T-cell (primary cell): ENCODE measurements at regions not wholly inside any gene's neighbourhood (a gene's known extent, or its start where the extent isn't known, plus 50 kb on each side); places are given as distances from the start of the nearest gene placed in this dataset.

Experiments
- ATAC-seq, 4 experiments: fragments of 200-7000 bp in 3 of 4; fragments of 150-1000 bp in 1 of 4; cut with Tn5 transposase; replicated peaks in 1 of 4; 1 replicate in 3 of 4; 2 replicates in 1 of 4; pipeline ENCODE4 v1.10.0; 2021; ENCODE audit warnings: moderate library complexity in 3 of 4, mild to moderate bottlenecking in 2 of 4, moderate number of reproducible peaks in 1 of 4
- CTCF ChIA-PET, 2 donors: fragments of 300-600 bp; sonication (Branson Sonifier 250); formaldehyde crosslinking; loops; one replicate each; lab custom pipeline; 2022; ENCODE audit warnings: antibody characterized with exemption in 2 of 2; lab: Charles Lee
- POLR2A ChIA-PET, 2 donors: fragments of 300-600 bp; sonication (Branson Sonifier 250); formaldehyde crosslinking; loops; one replicate each; lab custom pipeline; 2022; ENCODE audit warnings: antibody characterized with exemption in 2 of 2; lab: Charles Lee
- DNase-seq, 35 experiments: peaks; one replicate each; pipeline versions ENCODE4 v3.0.0 to v3.0.0-alpha.2; 2013 to 2023
- H3K27ac ChIP-seq: one replicate; pipeline ENCODE4 v1.5.1; 2013; ENCODE audit warnings: low read length
- H3K27me3 ChIP-seq, 2 experiments: replicated peaks in 1 of 2; 1 replicate in 1 of 2; 2 replicates in 1 of 2; pipeline versions ENCODE4 v1.6.1 to v1.7.0; 2013; ENCODE audit warnings: low read length in 1 of 2, mixed read lengths in 1 of 2; ENCODE audit not compliant: control insufficient read depth in 2 of 2, insufficient read depth in 2 of 2; ENCODE audit errors: extremely low read depth in 1 of 2
- H3K36me3 ChIP-seq, 2 donors: 1 replicate in 1 of 2; 2 replicates in 1 of 2; pipeline versions ENCODE4 v1.6.1 to v1.7.0; 2013; ENCODE audit warnings: low read length in 1 of 2; ENCODE audit not compliant: control insufficient read depth in 2 of 2, insufficient read depth in 1 of 2; ENCODE audit errors: extremely low read depth in 1 of 2
- H3K4me1 ChIP-seq, 2 experiments: 1 replicate in 1 of 2; 2 replicates in 1 of 2; pipeline versions ENCODE4 v1.6.1 to v1.7.0; 2013; ENCODE audit warnings: low read length in 2 of 2, mixed read lengths in 1 of 2; ENCODE audit not compliant: insufficient read depth in 2 of 2, control insufficient read depth in 1 of 2; ENCODE audit errors: extremely low read depth in 1 of 2
- H3K4me3 ChIP-seq, 2 donors: 1 replicate in 1 of 2; 2 replicates in 1 of 2; pipeline versions ENCODE4 v1.5.1 to v1.7.0; 2013; ENCODE audit warnings: mild to moderate bottlenecking in 2 of 2, low read length in 1 of 2, moderate library complexity in 1 of 2; ENCODE audit not compliant: control insufficient read depth in 1 of 2; ENCODE audit errors: extremely low read depth in 1 of 2
- H3K9me3 ChIP-seq: 2 replicates; pipeline ENCODE4 v1.7.0; 2013
- H3K27ac Mint-ChIP-seq, 2 donors: one replicate each; pipeline ENCODE4 v1.8.0; 2020 to 2021; ENCODE audit warnings: mild to moderate bottlenecking in 2 of 2, mixed read lengths in 2 of 2
- H3K27me3 Mint-ChIP-seq, 2 donors: one replicate each; pipeline ENCODE4 v1.8.0; 2021 to 2022; ENCODE audit warnings: mixed read lengths in 2 of 2
- H3K36me3 Mint-ChIP-seq: one replicate; pipeline ENCODE4 v1.8.0; 2021; ENCODE audit warnings: mixed read lengths
- H3K4me1 Mint-ChIP-seq, 3 donors: one replicate each; pipeline ENCODE4 v1.8.0; 2020 to 2022; ENCODE audit warnings: mixed read lengths in 3 of 3, mild to moderate bottlenecking in 1 of 3
- H3K4me3 Mint-ChIP-seq, 3 donors: one replicate each; pipeline ENCODE4 v1.8.0; 2020 to 2022; ENCODE audit warnings: mild to moderate bottlenecking in 3 of 3, mixed read lengths in 3 of 3, moderate library complexity in 3 of 3
- H3K9me3 Mint-ChIP-seq, 3 donors: one replicate each; pipeline ENCODE4 v1.8.0; 2020 to 2022; ENCODE audit warnings: mixed read lengths in 3 of 3
- WGBS: methylation state at CpG from one replicate; pipeline ENCODE4 v1.1.5; 2013; ENCODE audit warnings: missing lambda C conversion rate; ENCODE audit not compliant: insufficient coverage; 5-methylcytosine and 5-hydroxymethylcytosine counted together

- no peak overlapping the region for H3K27ac ChIP-seq
- H3K36me3 ChIP-seq, result no peaks in the 10 kb centered on the region
- Mint-ChIP-seq H3K4me3 (no peak overlapping the region), H3K4me1 (no peaks in the 10 kb centered on the region), H3K9me3 (peaks cover 2 to 21% (median 7%) of the 10 kb centered on the region in 3 donors), H3K27ac (no peak overlapping the region), H3K27me3 (no peaks in the 10 kb centered on the region), H3K36me3 (no peaks in the 10 kb centered on the region)
- H3K9me3 ChIP-seq, result no peaks in the 10 kb centered on the region
- DNase-seq (no peak), ATAC-seq (no peak)
- ChIA-PET CTCF (no interaction called here), POLR2A (no interaction called here)
- 100% methylated on average over 1 of the region's 5 CpGs for WGBS
- no peak overlapping the region for H3K4me3 ChIP-seq
- no peaks in the 10 kb centered on the region for H3K4me1 ChIP-seq
- H3K27me3 ChIP-seq, result no peaks in the 10 kb centered on the region
Measured at GRCh38 chr5:31091501-31091900, 102.0 kb upstream of the CDH6 start.

- no peaks in the 10 kb centered on the region for H3K36me3 ChIP-seq
- no peak overlapping the region for H3K27ac ChIP-seq
- peaks cover 2 to 19% (median 7%) of the 10 kb centered on the region in 3 donors for H3K9me3 Mint-ChIP-seq
- no peaks in the 10 kb centered on the region for H3K27me3 Mint-ChIP-seq
- DNase-seq (no peak), ATAC-seq (no peak)
- WGBS, result 91% methylated on average over 3 of the region's 3 CpGs
- CTCF ChIA-PET, result no interaction called here
- POLR2A ChIA-PET, result no interaction called here
- no peak overlapping the region for H3K4me3 ChIP-seq
- no peaks in the 10 kb centered on the region for H3K9me3 ChIP-seq
- H3K4me3 Mint-ChIP-seq, result no peak overlapping the region
- no peaks in the 10 kb centered on the region for H3K36me3 Mint-ChIP-seq
- H3K27me3 ChIP-seq, result no peaks in the 10 kb centered on the region
- H3K4me1 Mint-ChIP-seq, result no peaks in the 10 kb centered on the region
- no peak overlapping the region for H3K27ac Mint-ChIP-seq
- no peaks in the 10 kb centered on the region for H3K4me1 ChIP-seq
Measured at GRCh38 chr5:31090467-31090866, 103.0 kb upstream of the CDH6 start.

GRCh38 chr5:31086839-31087415 lies 106.6 kb upstream of the CDH6 start:
- Mint-ChIP-seq H3K9me3 (peaks cover 1 to 21% (median 10%) of the 10 kb centered on the region in 3 donors), H3K4me3 (no peak overlapping the region), H3K36me3 (no peaks in the 10 kb centered on the region), H3K27me3 (no peaks in the 10 kb centered on the region), H3K27ac (no peak overlapping the region), H3K4me1 (no peaks in the 10 kb centered on the region)
- WGBS, result 59% methylated on average over 5 of the region's 5 CpGs
- CTCF ChIA-PET, result no interaction called here
- no peak for DNase-seq
- Histone ChIP-seq H3K36me3 (no peaks in the 10 kb centered on the region), H3K27ac (no peak overlapping the region), H3K4me1 (no peaks in the 10 kb centered on the region), H3K9me3 (no peaks in the 10 kb centered on the region), H3K27me3 (no peaks in the 10 kb centered on the region), H3K4me3 (no peak overlapping the region)
- no peak for ATAC-seq
- POLR2A ChIA-PET, result no interaction called here

- WGBS, result no CpG with 5 or more reads among the region's 5 CpGs
- ChIA-PET POLR2A (no interaction called here), CTCF (no interaction called here)
Measured at GRCh38 chr5:31084871-31085270, 108.6 kb upstream of the CDH6 start.

GRCh38 chr5:31083364-31083763 lies 110.1 kb upstream of the CDH6 start:
- no peaks in the 10 kb centered on the region for H3K36me3 Mint-ChIP-seq
- no peaks in the 10 kb centered on the region for H3K4me1 Mint-ChIP-seq

More at GRCh38 chr5:31084871-31085270, 108.6 kb upstream of the CDH6 start:
- no peaks in the 10 kb centered on the region for H3K27me3 ChIP-seq
- ATAC-seq (no peak), DNase-seq (no peak)
- Mint-ChIP-seq H3K4me1 (no peaks in the 10 kb centered on the region), H3K4me3 (no peak overlapping the region), H3K27me3 (no peaks in the 10 kb centered on the region), H3K9me3 (peaks cover 1 to 11% (median 6%) of the 10 kb centered on the region in 3 donors), H3K27ac (no peak overlapping the region), H3K36me3 (no peaks in the 10 kb centered on the region)
- no peak overlapping the region for H3K27ac ChIP-seq
- H3K36me3 ChIP-seq, result no peaks in the 10 kb centered on the region
- H3K9me3 ChIP-seq, result no peaks in the 10 kb centered on the region
- no peak overlapping the region for H3K4me3 ChIP-seq
- H3K4me1 ChIP-seq, result no peaks in the 10 kb centered on the region

GRCh38 chr5:31079668-31080067 lies 113.8 kb upstream of the CDH6 start:
- ChIA-PET CTCF (no interaction called here), POLR2A (no interaction called here)
- no peaks in the 10 kb centered on the region for H3K27me3 ChIP-seq
- H3K36me3 ChIP-seq, result no peaks in the 10 kb centered on the region
- WGBS, result no CpG with 5 or more reads among the region's 2 CpGs
- no peak overlapping the region for H3K27ac ChIP-seq
- no peak overlapping the region for H3K27ac Mint-ChIP-seq
- H3K9me3 ChIP-seq, result no peaks in the 10 kb centered on the region
- peaks cover 6 to 21% (median 15%) of the 10 kb centered on the region in 3 donors for H3K9me3 Mint-ChIP-seq
- no peak overlapping the region for H3K4me3 ChIP-seq
- no peaks in the 10 kb centered on the region for H3K4me1 ChIP-seq
- no peaks in the 10 kb centered on the region for H3K4me1 Mint-ChIP-seq
- H3K27me3 Mint-ChIP-seq, result no peaks in the 10 kb centered on the region
- H3K4me3 Mint-ChIP-seq, result no peak overlapping the region
- DNase-seq, result no peak
- no peak for ATAC-seq
- no peaks in the 10 kb centered on the region for H3K36me3 Mint-ChIP-seq

More at GRCh38 chr5:31083364-31083763, 110.1 kb upstream of the CDH6 start:
- WGBS, result 67% methylated on average over 1 of the region's 2 CpGs
- H3K36me3 ChIP-seq, result no peaks in the 10 kb centered on the region
- peaks cover 1 to 10% (median 9%) of the 10 kb centered on the region in 3 donors for H3K9me3 Mint-ChIP-seq
- ATAC-seq, result no peak
- ChIA-PET CTCF (no interaction called here), POLR2A (no interaction called here)
- no peaks in the 10 kb centered on the region for H3K27me3 Mint-ChIP-seq
- H3K27ac ChIP-seq, result no peak overlapping the region
- no peaks in the 10 kb centered on the region for H3K27me3 ChIP-seq
- no peak overlapping the region for H3K27ac Mint-ChIP-seq
- no peak overlapping the region for H3K4me3 Mint-ChIP-seq
- H3K4me3 ChIP-seq, result no peak overlapping the region
- DNase-seq, result no peak
- H3K4me1 ChIP-seq, result no peaks in the 10 kb centered on the region
- H3K9me3 ChIP-seq, result no peaks in the 10 kb centered on the region

- Histone ChIP-seq H3K4me3 (no peak overlapping the region), H3K27ac (no peak overlapping the region), H3K27me3 (no peaks in the 10 kb centered on the region), H3K9me3 (no peaks in the 10 kb centered on the region), H3K4me1 (no peaks in the 10 kb centered on the region), H3K36me3 (no peaks in the 10 kb centered on the region)
- POLR2A ChIA-PET, result no interaction called here
- DNase-seq (no peak), ATAC-seq (no peak)
- no peaks in the 10 kb centered on the region for H3K36me3 Mint-ChIP-seq
- CTCF ChIA-PET, result no interaction called here
- no CpG with 5 or more reads among the region's 3 CpGs for WGBS
- H3K9me3 Mint-ChIP-seq, result peaks cover 6 to 20% (median 15%) of the 10 kb centered on the region in 3 donors
- no peak overlapping the region for H3K4me3 Mint-ChIP-seq
- no peak overlapping the region for H3K27ac Mint-ChIP-seq
- H3K27me3 Mint-ChIP-seq, result no peaks in the 10 kb centered on the region
- no peaks in the 10 kb centered on the region for H3K4me1 Mint-ChIP-seq
Measured at GRCh38 chr5:31078956-31079355, 114.5 kb upstream of the CDH6 start.
